CD14-positive monocyte (primary cell): ENCODE measurements at regions not wholly inside any gene's neighbourhood (a gene's known extent, or its start where the extent isn't known, plus 50 kb on each side); places are given as distances from the start of the nearest gene placed in this dataset.

Experiments
- DNase-seq, 3 donors: peaks; one replicate each; pipeline ENCODE4 v3.0.0-alpha.2; 2011 to 2022
- H2AFZ ChIP-seq: 2 replicates; pipeline ENCODE4 v1.6.0; 2012; ENCODE audit warnings: mild to moderate bottlenecking, low read depth, low read length, inconsistent platforms; ENCODE audit not compliant: insufficient read depth, poor library complexity, severe bottlenecking
- H3K27ac ChIP-seq, 2 donors: 1 replicate in 1 of 2; 2 replicates in 1 of 2; pipeline ENCODE4 v1.5.1; 2012 to 2013; ENCODE audit warnings: low read length in 2 of 2, control low read depth in 1 of 2, inconsistent platforms in 1 of 2, low read depth in 1 of 2, mild to moderate bottlenecking in 1 of 2
- H3K27me3 ChIP-seq, 2 donors: one replicate each; pipeline versions ENCODE4 v1.6.0 to v1.6.1; 2011 to 2013; ENCODE audit warnings: low read length in 2 of 2; ENCODE audit not compliant: control insufficient read depth in 2 of 2, insufficient read depth in 2 of 2
- H3K36me3 ChIP-seq, 2 donors: replicated peaks in 1 of 2; 1 replicate in 1 of 2; 2 replicates in 1 of 2; pipeline versions ENCODE4 v1.5.1 to v1.6.1; 2012 to 2013; ENCODE audit warnings: low read length in 2 of 2, control low read depth in 1 of 2, inconsistent platforms in 1 of 2, mild to moderate bottlenecking in 1 of 2; ENCODE audit not compliant: insufficient read depth in 2 of 2, control insufficient read depth in 1 of 2
- H3K4me1 ChIP-seq, 2 donors: 1 replicate in 1 of 2; 2 replicates in 1 of 2; pipeline versions ENCODE4 v1.5.1 to v1.6.1; 2012 to 2013; ENCODE audit warnings: low read length in 2 of 2, control low read depth in 1 of 2, inconsistent platforms in 1 of 2, mild to moderate bottlenecking in 1 of 2, moderate library complexity in 1 of 2; ENCODE audit not compliant: insufficient read depth in 2 of 2, control insufficient read depth in 1 of 2
- H3K4me2 ChIP-seq: replicated peaks from 2 replicates; pipeline ENCODE3; 2012; ENCODE audit warnings: low read length, moderate library complexity, mild to moderate bottlenecking; ENCODE audit not compliant: poor library complexity, severe bottlenecking; ENCODE audit errors: extremely low read depth
- H3K4me3 ChIP-seq, 3 experiments: fragments of 200-600 bp in 1 of 3; sonication (generic) in 1 of 3; replicated peaks in 1 of 3; 1 replicate in 2 of 3; 2 replicates in 1 of 3; pipeline ENCODE4 v1.5.1; 2011 to 2013; ENCODE audit warnings: low read length in 3 of 3, mild to moderate bottlenecking in 3 of 3, control low read depth in 2 of 3, low read depth in 2 of 3, inconsistent platforms in 1 of 3, moderate library complexity in 1 of 3
- H3K79me2 ChIP-seq: 2 replicates; pipeline ENCODE4 v1.6.0; 2012; ENCODE audit warnings: mild to moderate bottlenecking, control low read depth, inconsistent platforms, low read length, moderate library complexity; ENCODE audit not compliant: insufficient read depth
- H3K9ac ChIP-seq: 2 replicates; pipeline ENCODE4 v1.6.0; 2017; ENCODE audit warnings: low read length, mild to moderate bottlenecking; ENCODE audit not compliant: insufficient read depth, poor library complexity, severe bottlenecking
- H3K9me3 ChIP-seq, 2 donors: replicated peaks in 1 of 2; 1 replicate in 1 of 2; 2 replicates in 1 of 2; pipeline versions ENCODE4 v1.5.1 to v1.6.1; 2012 to 2013; ENCODE audit warnings: low read length in 2 of 2, control low read depth in 1 of 2; ENCODE audit not compliant: control insufficient read depth in 1 of 2, insufficient read depth in 1 of 2
- H4K20me1 ChIP-seq: 2 replicates; pipeline ENCODE4 v1.6.0; 2012; ENCODE audit warnings: mild to moderate bottlenecking, low read length, control low read depth, moderate library complexity; ENCODE audit not compliant: insufficient read depth
- H3K27ac Mint-ChIP-seq, 7 donors: one replicate each; pipeline ENCODE4 v1.8.0; 2020; ENCODE audit warnings: mild to moderate bottlenecking in 7 of 7, mixed read lengths in 7 of 7, moderate library complexity in 6 of 7, inconsistent platforms in 2 of 7
- H3K27me3 Mint-ChIP-seq, 3 donors: one replicate each; pipeline ENCODE4 v1.8.0; 2021 to 2022; ENCODE audit warnings: low read depth in 3 of 3, mild to moderate bottlenecking in 3 of 3, mixed read lengths in 3 of 3, moderate library complexity in 3 of 3, inconsistent platforms in 1 of 3
- H3K36me3 Mint-ChIP-seq, 2 donors: one replicate each; pipeline ENCODE4 v1.8.0; 2020; ENCODE audit warnings: mixed read lengths in 2 of 2, inconsistent platforms in 1 of 2, mild to moderate bottlenecking in 1 of 2
- H3K4me1 Mint-ChIP-seq: one replicate; pipeline ENCODE4 v1.8.0; 2020; ENCODE audit warnings: mild to moderate bottlenecking, mixed read lengths
- H3K4me3 Mint-ChIP-seq, 2 donors: one replicate each; pipeline ENCODE4 v1.8.0; 2020; ENCODE audit warnings: mild to moderate bottlenecking in 2 of 2, mixed read lengths in 2 of 2, moderate library complexity in 1 of 2
- H3K9me3 Mint-ChIP-seq, 7 donors: one replicate each; pipeline ENCODE4 v1.8.0; 2020 to 2022; ENCODE audit warnings: mixed read lengths in 7 of 7, mild to moderate bottlenecking in 6 of 7, moderate library complexity in 6 of 7, inconsistent platforms in 2 of 7
- WGBS: methylation state at CpG from one replicate; pipeline ENCODE4 v1.1.5; 2013; ENCODE audit warnings: missing lambda C conversion rate; ENCODE audit not compliant: insufficient coverage; 5-methylcytosine and 5-hydroxymethylcytosine counted together
- intact Hi-C, 2 donors: fragments of 100-400 bp; cut with micrococcal nuclease; formaldehyde crosslinking; loops; one replicate each; pipeline versions ENCODE4 v1.15.0 to v1.15.1; 2023
- TF ChIP-seq, protein P1 (sequence below): fragments of 200-600 bp; IDR thresholded peaks from one replicate; pipeline ENCODE4 v1.8.0; 2022; ENCODE audit warnings: antibody characterized with exemption, mild to moderate bottlenecking

- no peak overlapping the region for H3K27ac ChIP-seq
- H3K27me3 ChIP-seq, result peaks cover 0 to 3% of the 10 kb centered on the region in 2 donors
- no peaks in the 10 kb centered on the region for H3K4me1 Mint-ChIP-seq
- no CpG with 5 or more reads among the region's 2 CpGs for WGBS
- no peak overlapping the region for H2AFZ ChIP-seq
- H3K27me3 Mint-ChIP-seq, result peaks cover 2 to 7% (median 4%) of the 10 kb centered on the region in 3 donors
- intact Hi-C loops, result no loop called here
- H3K36me3 ChIP-seq, result no peaks in the 10 kb centered on the region
- no peaks in the 10 kb centered on the region for H3K4me1 ChIP-seq
- H3K79me2 ChIP-seq, result no peaks in the 10 kb centered on the region
- no peaks in the 10 kb centered on the region for H3K36me3 Mint-ChIP-seq
- H3K4me3 Mint-ChIP-seq, result no peak overlapping the region
- H3K27ac Mint-ChIP-seq, result no peak overlapping the region
- H3K9ac ChIP-seq, result no peak overlapping the region
- H3K4me2 ChIP-seq, result no peak overlapping the region
- no peaks in the 10 kb centered on the region for H3K9me3 ChIP-seq
- TF ChIP-seq, protein P1, sequence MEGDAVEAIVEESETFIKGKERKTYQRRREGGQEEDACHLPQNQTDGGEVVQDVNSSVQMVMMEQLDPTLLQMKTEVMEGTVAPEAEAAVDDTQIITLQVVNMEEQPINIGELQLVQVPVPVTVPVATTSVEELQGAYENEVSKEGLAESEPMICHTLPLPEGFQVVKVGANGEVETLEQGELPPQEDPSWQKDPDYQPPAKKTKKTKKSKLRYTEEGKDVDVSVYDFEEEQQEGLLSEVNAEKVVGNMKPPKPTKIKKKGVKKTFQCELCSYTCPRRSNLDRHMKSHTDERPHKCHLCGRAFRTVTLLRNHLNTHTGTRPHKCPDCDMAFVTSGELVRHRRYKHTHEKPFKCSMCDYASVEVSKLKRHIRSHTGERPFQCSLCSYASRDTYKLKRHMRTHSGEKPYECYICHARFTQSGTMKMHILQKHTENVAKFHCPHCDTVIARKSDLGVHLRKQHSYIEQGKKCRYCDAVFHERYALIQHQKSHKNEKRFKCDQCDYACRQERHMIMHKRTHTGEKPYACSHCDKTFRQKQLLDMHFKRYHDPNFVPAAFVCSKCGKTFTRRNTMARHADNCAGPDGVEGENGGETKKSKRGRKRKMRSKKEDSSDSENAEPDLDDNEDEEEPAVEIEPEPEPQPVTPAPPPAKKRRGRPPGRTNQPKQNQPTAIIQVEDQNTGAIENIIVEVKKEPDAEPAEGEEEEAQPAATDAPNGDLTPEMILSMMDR, result no peak
- no peaks in the 10 kb centered on the region for H4K20me1 ChIP-seq
- H3K4me3 ChIP-seq, result no peak overlapping the region
- no peak for DNase-seq
- H3K9me3 Mint-ChIP-seq, result peaks cover 0 to 3% (median 0%) of the 10 kb centered on the region in 7 donors
These were observed 74.8 kb upstream of the RCN1 start for GRCh38 chr11:32016111-32016510.

DNA sequence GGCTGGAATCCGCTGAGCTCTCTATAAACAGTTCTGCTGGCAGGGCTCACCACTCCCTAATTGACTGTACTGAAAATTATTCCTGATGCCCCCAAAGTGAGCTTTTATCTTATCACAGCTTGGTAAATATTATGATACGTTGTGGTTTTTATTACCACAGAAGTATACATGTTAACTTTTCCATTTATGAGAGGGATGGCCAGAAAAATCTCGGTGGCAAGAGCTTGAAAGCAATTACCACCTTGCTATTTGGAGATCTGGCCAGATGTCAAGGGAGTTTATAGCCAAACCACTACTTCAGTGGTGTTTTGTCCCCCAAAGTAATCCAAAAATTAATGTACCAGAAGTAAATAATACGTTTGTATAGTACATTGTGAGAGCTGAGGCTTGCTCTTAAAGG, 75.4 kb upstream of the RCN1 start:
- Mint-ChIP-seq H3K27ac (no peak overlapping the region), H3K9me3 (peaks cover 0 to 3% (median 0%) of the 10 kb centered on the region in 7 donors), H3K4me1 (no peaks in the 10 kb centered on the region), H3K4me3 (no peak overlapping the region), H3K27me3 (peaks cover 2 to 7% (median 7%) of the 10 kb centered on the region in 3 donors), H3K36me3 (no peaks in the 10 kb centered on the region)
- WGBS, result 83% methylated on average over 1 of the region's 4 CpGs
- Histone ChIP-seq H3K4me2 (no peak overlapping the region), H3K4me3 (no peak overlapping the region), H3K79me2 (no peaks in the 10 kb centered on the region), H3K27me3 (peaks cover 0 to 3% of the 10 kb centered on the region in 2 donors), H2AFZ (no peak overlapping the region), H3K36me3 (no peaks in the 10 kb centered on the region), H4K20me1 (no peaks in the 10 kb centered on the region), H3K9me3 (no peaks in the 10 kb centered on the region), H3K4me1 (no peaks in the 10 kb centered on the region), H3K9ac (no peak overlapping the region), H3K27ac (no peak overlapping the region)
- intact Hi-C loops, result no loop called here
- TF ChIP-seq, protein P1, result no peak
- no peak for DNase-seq
